Endothelial cell of umbilical vein (primary cell): ENCODE measurements at regions not wholly inside any gene's neighbourhood (a gene's known extent, or its start where the extent isn't known, plus 50 kb on each side); places are given as distances from the start of the nearest gene placed in this dataset.

Experiments used
- BruUV-seq: library from RNA; stranded (reverse); fragments of 400-500 nt; replicated peaks from 2 replicates; lab custom pipeline; 2021; lab: Mats Ljungman, UMichigan
- CTCF ChIA-PET: fragments of 300-600, 350-600 bp; sonication (Branson Sonifier 250); formaldehyde crosslinking; loops from one replicate; lab custom pipeline; 2021; ENCODE audit warnings: antibody characterized with exemption, inconsistent platforms; lab: Charles Lee
- POLR2A ChIA-PET: fragments of 300-600, 350-600 bp; sonication (Branson Sonifier 250); formaldehyde crosslinking; loops from one replicate; lab custom pipeline; 2021; ENCODE audit warnings: antibody characterized with exemption, inconsistent platforms; lab: Charles Lee
- DNase-seq: peaks from one replicate; pipeline ENCODE4 v3.0.0-alpha.2; 2011; ENCODE audit warnings: low read depth, low spot score
- FAIRE-seq: peaks from 2 replicates; lab custom pipeline; 2011; peaks lifted over from hg19 to GRCh38; lab: Jason Lieb, UNC
- H2AFZ ChIP-seq: 2 replicates; pipeline ENCODE4 v1.6.0; 2012; ENCODE audit warnings: low read depth, low read length, control low read depth, inconsistent platforms
- H3K27ac ChIP-seq: 2 replicates; pipeline ENCODE4 v1.5.1; 2011; ENCODE audit warnings: low read depth, mild to moderate bottlenecking, control low read depth, low read length, moderate library complexity; ENCODE audit not compliant: insufficient read depth
- H3K27me3 ChIP-seq, 2 experiments: 2 replicates each; pipeline versions ENCODE4 v1.6.0 to v1.6.1; 2011; ENCODE audit warnings: low read length in 2 of 2, mixed read lengths in 1 of 2; ENCODE audit not compliant: control insufficient read depth in 2 of 2, insufficient read depth in 2 of 2
- H3K36me3 ChIP-seq, 2 experiments: 2 replicates in 1 of 2; 3 replicates in 1 of 2; pipeline ENCODE4 v1.5.1; 2011; ENCODE audit warnings: low read length in 2 of 2, mild to moderate bottlenecking in 1 of 2, moderate library complexity in 1 of 2; ENCODE audit not compliant: control insufficient read depth in 2 of 2, insufficient read depth in 2 of 2; ENCODE audit errors: extremely low read depth in 1 of 2
- H3K4me1 ChIP-seq: 3 replicates; pipeline ENCODE4 v1.5.1; 2011; ENCODE audit warnings: mild to moderate bottlenecking, low read length; ENCODE audit not compliant: control insufficient read depth, insufficient read depth; ENCODE audit errors: extremely low read depth
- H3K4me2 ChIP-seq: 2 replicates; pipeline ENCODE4 v1.6.1; 2011; ENCODE audit warnings: low read length, control low read depth, mixed read lengths; ENCODE audit not compliant: insufficient read depth
- H3K4me3 ChIP-seq, 3 experiments: fragments of 200-600 bp in 1 of 3; sonication (generic), shearing (Covaris generic) in 1 of 3; replicated peaks in 1 of 3; 2 replicates each; pipeline ENCODE4 v1.5.1; 2011 to 2016; ENCODE audit warnings: control low read depth in 3 of 3, low read length in 3 of 3, mild to moderate bottlenecking in 2 of 3, inconsistent platforms in 1 of 3, low read depth in 1 of 3, moderate library complexity in 1 of 3; ENCODE audit not compliant: insufficient read depth in 1 of 3
- H3K79me2 ChIP-seq: 2 replicates; pipeline ENCODE4 v1.6.0; 2012; ENCODE audit warnings: low read length, inconsistent platforms; ENCODE audit not compliant: control insufficient read depth, insufficient read depth
- H3K9ac ChIP-seq: replicated peaks from 2 replicates; pipeline ENCODE3; 2011; ENCODE audit warnings: low read length, control low read depth; ENCODE audit not compliant: insufficient read depth; ENCODE audit errors: extremely low read depth
- H3K9me1 ChIP-seq: replicated peaks from 3 replicates; pipeline ENCODE4 v1.6.0; 2011; ENCODE audit warnings: mild to moderate bottlenecking, low read length; ENCODE audit not compliant: control insufficient read depth, insufficient read depth; ENCODE audit errors: extremely low read depth
- H3K9me3 ChIP-seq: replicated peaks from 2 replicates; pipeline ENCODE4 v1.5.1; 2012; ENCODE audit warnings: low read length, inconsistent platforms; ENCODE audit not compliant: control insufficient read depth, insufficient read depth
- H4K20me1 ChIP-seq: replicated peaks from 2 replicates; pipeline ENCODE3; 2011; ENCODE audit warnings: mild to moderate bottlenecking, low read length; ENCODE audit not compliant: control insufficient read depth, insufficient read depth; ENCODE audit errors: extremely low read depth
- CTCF ChIP-seq, 2 donors: IDR thresholded peaks; 1 replicate in 1 of 2; 2 replicates in 1 of 2; pipeline ENCODE4 v1.5.1; 2011; ENCODE audit warnings: low read length in 2 of 2, mild to moderate bottlenecking in 2 of 2, moderate library complexity in 2 of 2, control low read depth in 1 of 2, inconsistent platforms in 1 of 2, low read depth in 1 of 2; ENCODE audit not compliant: insufficient read depth in 1 of 2; ENCODE audit errors: extremely low read depth in 1 of 2
- EZH2 ChIP-seq: IDR thresholded peaks from 2 replicates; pipeline ENCODE4 v1.6.1; 2012; ENCODE audit warnings: borderline replicate concordance, low read depth, mild to moderate bottlenecking, moderate library complexity, low read length, inconsistent platforms; ENCODE audit not compliant: severe bottlenecking
- FOS ChIP-seq: IDR thresholded peaks from 2 replicates; pipeline ENCODE4 v1.6.1; 2011; ENCODE audit warnings: mild to moderate bottlenecking, low read length, moderate library complexity, borderline replicate concordance; ENCODE audit not compliant: insufficient read depth
- GATA2 ChIP-seq: IDR thresholded peaks from 2 replicates; pipeline ENCODE4 v1.7.0; 2011; ENCODE audit warnings: low read depth, mild to moderate bottlenecking, moderate library complexity, mixed read lengths, low read length; ENCODE audit not compliant: insufficient read length, insufficient read depth
- JUN ChIP-seq: IDR thresholded peaks from 2 replicates; pipeline ENCODE4 v1.6.1; 2011; ENCODE audit warnings: borderline replicate concordance, low read depth; ENCODE audit not compliant: insufficient read length, insufficient read depth
- MAX ChIP-seq: IDR thresholded peaks from 2 replicates; pipeline ENCODE4 v1.6.1; 2011; ENCODE audit not compliant: insufficient read depth, insufficient read length
- MYC ChIP-seq: IDR thresholded peaks from one replicate; pipeline ENCODE4 v1.6.1; 2011; ENCODE audit warnings: mild to moderate bottlenecking, low read depth, low read length
- POLR2A ChIP-seq: IDR thresholded peaks from 2 replicates; pipeline ENCODE4 v1.6.1; 2012; ENCODE audit warnings: low read depth, mild to moderate bottlenecking, control low read depth, low read length
- POLR2AphosphoS5 ChIP-seq: IDR thresholded peaks from 2 replicates; pipeline ENCODE4 v1.6.1; 2012; ENCODE audit warnings: low read depth, mild to moderate bottlenecking, control low read depth, low read length, moderate library complexity; ENCODE audit not compliant: insufficient read depth
- dilution Hi-C: fragments of 300-500 bp; cut with MboI; formaldehyde crosslinking; loops from one replicate; pipeline ENCODE4 v1.15.0; 2019; ENCODE audit warnings: low sequenced_read_pairs; ENCODE audit not compliant: extremely low pct_ligation_motif_present
- intact Hi-C: fragments of 100-400 bp; cut with micrococcal nuclease; formaldehyde crosslinking; loops from one replicate; pipeline ENCODE4 v1.10.0; 2022

GRCh38 chr21:15443740-15444117 is 286.1 kb upstream of the USP25 start:
- Histone ChIP-seq H3K4me2 (no peak overlapping the region), H3K4me3 (no peak overlapping the region), H4K20me1 (no peaks in the 10 kb centered on the region), H3K4me1 (no peaks in the 10 kb centered on the region), H3K9me3 (no peaks in the 10 kb centered on the region), H3K9ac (no peak overlapping the region), H3K9me1 (no peaks in the 10 kb centered on the region), H3K36me3 (no peaks in the 10 kb centered on the region), H3K27ac (no peak overlapping the region), H2AFZ (no peak overlapping the region), H3K27me3 (no peaks in the 10 kb centered on the region), H3K79me2 (no peaks in the 10 kb centered on the region)
- FAIRE-seq (no peak), DNase-seq (no peak)
- ChIA-PET CTCF (no interaction called here), POLR2A (no interaction called here)
- intact Hi-C loops (no loop called here), dilution Hi-C loops (no loop called here)
- no peak for TF ChIP-seq POLR2AphosphoS5
- no peak for TF ChIP-seq CTCF (IDR thresholded peaks at IDR 0.05; ENCODE audit: extremely low read depth in 1 of 2, insufficient read depth in 1 of 2, low read depth in 1 of 2, low read length in 2 of 2)
- no peak for TF ChIP-seq JUN
- TF ChIP-seq EZH2, result no peak
- no peak for TF ChIP-seq MYC
- no peak for TF ChIP-seq POLR2A
- TF ChIP-seq FOS, result no peak
- TF ChIP-seq MAX, result no peak
- TF ChIP-seq GATA2, result no peak
- no TSS peak for BruUV-seq
